Limb (tissue), 2 donors: ENCODE measurements at regions not wholly inside any gene's neighbourhood (a gene's known extent, or its start where the extent isn't known, plus 50 kb on each side); places are given as distances from the start of the nearest gene placed in this dataset.
"Not testable (repeated sequence)": the region's sequence is repeated elsewhere in the genome, so short reads cannot be mapped to it uniquely, and the experiment has no call there.

Experiments used
- DNase-seq, 2 donors: peaks; one replicate each; pipeline ENCODE4 v3.0.0-alpha.2; 2016; ENCODE audit errors: extremely low spot score in 2 of 2

DNA sequence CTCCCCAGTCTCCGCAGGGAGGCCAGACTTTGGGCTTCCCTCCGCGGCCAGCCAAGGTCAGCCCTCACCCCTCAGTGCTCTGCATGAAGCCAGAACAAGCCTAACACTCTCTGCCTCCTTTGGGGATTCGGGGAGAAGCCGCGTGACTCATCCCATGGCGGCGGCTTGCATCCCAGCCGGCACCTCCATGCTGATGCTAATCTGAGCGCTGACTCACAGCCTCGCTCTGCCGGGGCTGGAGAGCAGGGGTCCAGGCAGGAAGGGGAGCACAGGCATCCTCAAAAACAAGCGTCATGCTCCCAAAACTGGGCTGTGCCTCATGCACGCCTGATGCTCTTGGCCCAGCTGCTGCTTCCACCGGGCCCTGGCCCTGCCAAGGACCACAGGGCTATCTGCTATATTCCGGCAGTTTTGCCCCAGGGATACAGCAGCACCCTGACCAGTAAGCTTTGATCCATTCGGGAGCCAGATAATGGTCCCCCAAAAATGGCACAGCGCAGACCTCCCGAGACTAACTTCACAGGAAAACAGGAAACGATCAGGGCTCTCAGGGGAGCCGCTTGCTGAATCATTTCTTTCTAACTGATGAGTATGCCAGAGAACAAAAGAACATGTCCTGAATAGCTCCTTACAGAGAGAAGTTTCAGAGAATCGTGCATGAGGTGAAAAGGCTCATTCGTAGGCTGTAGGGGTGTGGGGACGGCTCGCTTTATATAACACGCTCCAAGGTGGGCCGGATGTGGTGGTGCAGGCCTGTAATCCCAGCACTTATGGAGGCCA, 254.4 kb upstream of the USP9Y start:
- DNase-seq: not testable (repeated sequence)

DNA sequence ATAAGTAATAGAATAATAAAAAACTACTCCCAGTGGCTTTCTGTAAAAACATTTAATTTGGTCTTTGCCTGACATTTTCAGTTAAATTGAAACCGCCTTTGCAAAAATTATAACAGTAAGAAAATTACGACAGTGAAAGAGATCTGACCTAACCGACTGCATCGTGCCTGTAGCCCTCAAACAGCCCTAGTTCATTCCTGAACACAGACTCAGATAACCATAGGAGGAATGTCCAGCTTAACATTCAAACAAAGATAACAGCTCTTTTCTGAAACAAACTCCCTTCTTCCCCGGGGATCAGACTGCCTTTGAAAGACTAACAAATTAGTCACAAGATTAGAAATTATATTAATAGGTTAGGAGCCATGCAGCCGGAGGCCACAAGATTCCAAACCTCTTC, 252.5 kb upstream of the USP9Y start:
- not testable (repeated sequence) for DNase-seq

DNA sequence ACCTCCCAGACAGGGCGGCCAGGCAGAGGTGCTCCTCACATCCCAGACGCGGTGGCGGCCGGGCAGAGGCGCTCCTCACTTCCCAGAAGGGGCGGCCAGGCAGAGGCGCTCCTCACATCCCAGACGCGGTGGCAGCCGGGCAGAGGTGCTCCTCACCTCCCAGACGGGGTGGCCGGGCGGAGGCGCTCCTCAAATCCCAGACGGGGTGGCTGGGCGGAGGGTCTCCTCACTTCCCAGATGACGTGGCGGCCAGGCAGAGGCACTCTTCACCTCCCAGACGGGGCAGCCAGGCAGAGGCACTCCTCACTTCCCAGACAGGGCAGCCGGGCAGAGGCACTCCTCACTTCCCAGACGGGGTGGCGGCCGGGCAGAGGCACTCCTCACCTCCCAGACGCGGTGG, 247.7 kb upstream of the USP9Y start:
- not testable (repeated sequence) for DNase-seq

DNA sequence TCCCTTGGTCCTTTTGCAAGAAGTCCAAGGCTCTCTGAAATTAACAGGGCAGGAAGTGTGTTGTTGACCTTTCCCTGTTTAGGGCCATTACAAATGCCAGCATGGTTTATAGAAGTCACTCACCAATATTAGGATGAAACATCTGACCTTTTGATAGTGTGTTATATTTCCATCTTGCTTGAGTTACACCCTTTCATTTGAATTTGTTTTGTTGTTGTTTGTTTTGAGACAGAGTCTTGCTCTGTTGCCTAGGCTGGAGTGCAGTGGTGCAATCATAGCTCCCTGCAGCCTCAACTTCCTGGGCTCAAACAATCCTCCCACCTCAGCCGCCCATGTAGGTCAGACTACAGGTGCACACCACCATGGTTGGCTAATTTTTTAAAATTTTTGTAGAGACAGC, 241.1 kb upstream of the USP9Y start:
- DNase-seq: no peak

DNA sequence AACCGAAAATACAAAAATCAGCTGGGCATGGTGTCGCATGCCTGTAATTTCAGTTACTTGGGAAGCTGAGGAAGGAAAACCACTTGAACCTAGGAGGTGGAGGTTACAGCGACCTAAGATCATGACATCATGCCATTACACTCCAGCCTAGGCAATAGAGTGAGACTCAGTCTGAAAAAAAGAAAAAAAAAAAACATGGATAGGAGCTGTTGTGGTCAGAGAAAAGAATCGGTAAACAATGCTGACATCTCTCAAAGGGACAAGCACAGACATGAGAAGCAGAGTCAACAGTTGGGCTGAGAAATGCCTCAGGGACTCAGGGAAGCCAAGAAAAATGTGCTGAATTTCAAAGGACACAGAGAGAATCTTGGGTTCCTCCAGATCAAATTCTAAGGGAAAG, 236.9 kb upstream of the USP9Y start:
- DNase-seq: no peak

DNA sequence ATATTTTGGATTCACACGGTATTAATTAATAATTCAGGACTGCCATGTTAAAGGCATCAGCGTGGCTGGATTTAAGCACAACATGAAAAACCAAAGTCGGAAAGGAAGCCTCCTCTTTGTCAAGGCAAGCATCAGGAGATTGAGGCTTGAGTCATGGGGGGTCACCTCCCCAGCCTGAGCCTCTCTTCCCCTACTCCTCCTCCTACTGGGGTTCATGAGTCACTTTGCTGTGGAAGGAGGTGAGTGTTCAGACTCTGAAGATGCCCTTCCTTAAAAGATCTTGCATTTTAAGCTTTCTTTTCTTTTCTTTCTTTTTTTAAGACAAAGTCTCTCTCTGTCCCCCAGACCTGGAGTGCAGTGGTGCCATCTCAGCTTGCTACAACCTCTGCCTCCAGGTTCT, 235.3 kb upstream of the USP9Y start:
- DNase-seq: no peak

GRCh38 chrY:12469081-12469480, 231.9 kb upstream of the USP9Y start:
- no peak for DNase-seq

- DNase-seq: no peak
These were observed 226.6 kb upstream of the USP9Y start for GRCh38 chrY:12474472-12474871.

DNA sequence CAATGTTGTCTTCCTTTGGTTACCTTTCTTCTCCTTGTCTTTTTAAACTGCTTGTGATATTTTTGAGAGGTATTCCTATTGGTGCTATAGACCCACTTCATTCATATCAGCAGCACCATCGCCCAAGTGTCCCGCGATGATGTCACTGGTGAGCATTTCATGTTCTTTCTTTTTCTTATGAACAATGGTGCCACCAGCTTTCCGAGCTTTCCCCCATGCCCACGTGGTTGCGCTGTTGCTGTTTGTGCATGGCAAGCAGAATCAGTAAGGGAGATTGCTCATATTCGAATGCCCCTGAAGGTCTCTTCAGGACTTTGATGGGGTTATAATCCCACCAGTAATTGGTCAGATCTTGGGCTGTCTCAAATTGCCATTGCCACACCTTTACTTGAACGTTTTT, 221.6 kb upstream of the USP9Y start:
- peak in 1 of 2 donors; percentile 15 for DNase-seq

DNA sequence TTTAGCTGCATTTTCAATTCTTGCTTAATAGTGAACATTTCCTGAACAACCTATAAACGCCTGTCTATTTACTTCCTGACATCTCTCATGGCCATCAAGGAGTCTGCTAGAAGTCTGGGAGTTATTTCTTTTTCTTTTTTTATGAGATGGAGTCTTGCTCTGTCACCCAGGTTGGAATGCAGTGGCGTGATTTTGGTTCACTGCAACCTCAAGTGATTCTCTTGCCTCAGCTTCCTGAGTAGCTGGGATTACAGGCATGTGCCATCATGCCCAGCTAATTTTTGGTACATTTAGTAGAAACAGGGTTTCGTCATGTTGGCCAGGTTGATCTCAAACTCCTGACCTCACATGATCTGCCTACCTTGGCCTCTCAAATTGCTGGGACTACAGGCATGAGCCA, 217.6 kb upstream of the USP9Y start:
- DNase-seq: no peak

GRCh38 chrY:12490558-12491209, 210.3 kb upstream of the USP9Y start:
- no peak for DNase-seq

GRCh38 chrY:12492218-12492617, 208.8 kb upstream of the USP9Y start:
- no peak for DNase-seq

GRCh38 chrY:12496007-12496406, 205.0 kb upstream of the USP9Y start:
- no peak for DNase-seq

GRCh38 chrY:12500096-12500495, 200.9 kb upstream of the USP9Y start:
- DNase-seq: no peak

GRCh38 chrY:12504028-12504427, 197.0 kb upstream of the USP9Y start:
- DNase-seq: not testable (repeated sequence)

GRCh38 chrY:12517338-12517737, 183.7 kb upstream of the USP9Y start:
- DNase-seq: no peak

- no peak for DNase-seq
These were observed 175.8 kb upstream of the USP9Y start for GRCh38 chrY:12525206-12525605.

DNA sequence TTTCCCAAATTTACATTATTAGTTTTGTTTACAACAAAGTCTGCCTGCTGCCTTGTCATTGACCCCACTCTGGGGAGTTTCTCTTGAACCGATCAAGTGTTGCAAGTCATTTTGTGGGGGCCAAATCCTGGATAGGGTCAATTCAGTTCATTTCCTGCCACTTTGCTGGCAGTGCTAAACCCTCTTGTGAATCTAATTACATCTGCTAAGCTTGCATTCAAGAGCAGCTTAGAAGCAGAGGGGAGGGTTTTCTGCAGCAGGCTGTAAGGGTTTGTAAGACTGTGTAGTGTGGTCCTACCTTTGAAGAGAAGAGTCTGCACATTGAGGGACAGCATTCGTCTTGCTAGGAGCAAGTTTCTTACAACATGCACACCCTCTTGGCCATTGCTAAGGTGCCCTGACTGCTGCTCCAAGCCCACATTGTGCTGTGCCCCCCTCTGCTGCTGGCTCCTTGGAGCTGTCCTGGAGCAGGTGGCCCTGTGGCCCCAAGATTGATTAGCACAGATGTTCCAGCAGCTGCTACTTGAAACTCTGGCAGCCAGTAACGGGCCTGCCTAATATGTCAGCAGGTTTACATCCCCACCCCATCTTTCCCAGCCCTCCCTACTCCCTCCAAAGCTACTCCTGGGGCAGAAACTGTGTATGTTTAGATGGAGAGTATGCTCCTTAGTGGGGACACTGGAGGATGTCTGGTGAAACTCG, 174.5 kb upstream of the USP9Y start:
- peak; percentile 27 to 38 for DNase-seq

DNA sequence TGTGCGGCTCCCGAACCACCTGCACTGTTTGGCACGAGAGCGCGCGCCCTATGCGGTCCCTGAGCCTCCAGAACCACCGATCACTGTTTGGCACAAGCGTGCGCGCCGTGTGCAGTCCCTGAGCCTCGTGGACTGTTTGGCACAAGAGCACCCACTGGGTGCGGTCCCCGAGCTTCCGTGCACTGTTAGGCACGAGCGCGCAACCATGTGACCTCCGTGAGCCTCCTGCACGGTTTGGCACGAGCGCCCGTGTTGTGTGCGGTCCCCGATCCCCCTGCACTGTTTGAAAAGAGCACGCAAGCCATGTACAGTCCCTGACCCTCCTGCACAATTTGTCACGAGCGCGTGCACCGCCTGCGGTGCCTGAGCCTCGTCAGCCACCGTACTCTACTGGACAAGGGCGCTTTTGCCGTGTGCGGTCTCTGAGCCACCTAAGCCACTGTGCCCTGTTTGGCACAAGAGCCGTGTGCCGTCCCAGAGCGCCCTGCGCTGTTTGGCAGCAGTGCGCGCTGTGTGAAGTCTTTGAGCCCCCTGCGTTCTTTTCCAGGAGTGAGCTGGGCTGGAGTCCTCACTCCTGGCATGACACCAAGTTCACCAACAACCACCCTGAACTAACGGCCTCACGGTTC, 163.7 kb upstream of the USP9Y start:
- DNase-seq: no peak

- DNase-seq: no peak
These were observed 154.1 kb upstream of the USP9Y start for GRCh38 chrY:12546746-12547420.

GRCh38 chrY:12552471-12553283, 148.4 kb upstream of the USP9Y start:
- DNase-seq: no peak
